ENCODE measurements at regions not wholly inside any gene's neighbourhood (a gene's known extent, or its start where the extent isn't known, plus 50 kb on each side); places are given as distances from the start of the nearest gene placed in this dataset.

GRCh38 chrX:143429131-143429530 lies 88.1 kb downstream of the SPANXN3 start:
- no peak overlapping the region for H2BK15ac ChIP-seq (ENCODE audit: low read length)
- no peak overlapping the region for H3K9ac ChIP-seq (replicated peaks in 1 of 4; ENCODE audit: extremely low read depth in 1 of 4, low read depth in 3 of 4, low read length in 3 of 4)
- H2BK5ac ChIP-seq (ENCODE audit: low read depth, low read length): no peak overlapping the region
- 96% methylated on average over 5 of the region's 5 CpGs; no CpG with 5 or more reads in 1 of the 2 experiments for WGBS, 2 experiments (ENCODE audit: extremely low coverage in 1 of 2, insufficient coverage in 1 of 2, insufficient read length in 1 of 2, insufficient replicate concordance in 2 of 2, low coverage in 1 of 2, low lambda C conversion rate in 2 of 2, missing lambda C conversion rate in 1 of 2)
- H3K27ac ChIP-seq (ENCODE audit: low read depth, low read length): no peak overlapping the region
- no peak for TF ChIP-seq SRF (IDR thresholded peaks at IDR 0.05; ENCODE audit: low read depth, low read length)
- no peak for TF ChIP-seq CREB1 (IDR thresholded peaks at IDR 0.05)
- no peak for TF ChIP-seq JUN (IDR thresholded peaks at IDR 0.05; ENCODE audit: low read depth, low read length)
- TF ChIP-seq POLR2AphosphoS5 (IDR thresholded peaks at IDR 0.05; ENCODE audit: low read depth, low read length): no peak
- no peak for TF ChIP-seq RXRA (IDR thresholded peaks at IDR 0.05; ENCODE audit: insufficient read depth, low read depth, low read length)
- TF ChIP-seq SIN3A (conservative IDR thresholded peaks at IDR 0.05 in 1 of 2, IDR thresholded peaks at IDR 0.05 in 1 of 2; ENCODE audit: low read depth in 1 of 2, low read length in 2 of 2): no peak
- TF ChIP-seq TAF1 (IDR thresholded peaks at IDR 0.05; ENCODE audit: low read depth, low read length): no peak
- TF ChIP-seq KDM4A (IDR thresholded peaks at IDR 0.05; ENCODE audit: low read depth, low read length, severe bottlenecking): no peak
- no peak for TF ChIP-seq MAFK (IDR thresholded peaks at IDR 0.05; ENCODE audit: low read depth, low read length)
- no peaks in the 10 kb centered on the region for H3K79me1 ChIP-seq (ENCODE audit: low read depth, low read length)
- H3K56ac ChIP-seq (replicated peaks; ENCODE audit: insufficient read length, low read depth, low read length): no peak overlapping the region
- DNase-seq (ENCODE audit: low read depth in 1 of 2, low spot score in 2 of 2) (no peak), FAIRE-seq (no peak)
- H2BK120ac ChIP-seq (replicated peaks; ENCODE audit: low read depth, low read length): no peak overlapping the region
- no peak overlapping the region for H4K91ac ChIP-seq (replicated peaks; ENCODE audit: insufficient read length, low read length)
- H3K4ac ChIP-seq (replicated peaks; ENCODE audit: insufficient read length, low read depth, low read length): no peak overlapping the region
- H3K18ac ChIP-seq (ENCODE audit: extremely low read depth, low read length): no peak overlapping the region
- no peaks in the 10 kb centered on the region for H3K9me3 ChIP-seq (ENCODE audit: insufficient read depth in 2 of 2, low read depth in 1 of 2, low read length in 1 of 2)
- CTCF ChIA-PET (ENCODE audit: partially characterized antibody): no interaction called here
- H2BK12ac ChIP-seq (ENCODE audit: low read depth, low read length): no peak overlapping the region
- no peaks in the 10 kb centered on the region for H3K23me2 ChIP-seq (ENCODE audit: low read depth, low read length)
- H4K20me1 ChIP-seq (replicated peaks in 1 of 2; ENCODE audit: control insufficient read depth in 1 of 2, insufficient read depth in 2 of 2, low read length in 2 of 2): no peaks in the 10 kb centered on the region
- no peaks in the 10 kb centered on the region for H3K4me1 ChIP-seq (replicated peaks in 1 of 4; ENCODE audit: control insufficient read depth in 3 of 4, insufficient read depth in 4 of 4, low read length in 3 of 4)
- H3K79me2 ChIP-seq (ENCODE audit: control insufficient read depth in 1 of 2, insufficient read depth in 2 of 2, low read length in 2 of 2): no peaks in the 10 kb centered on the region
- no peak overlapping the region for H3K4me2 ChIP-seq (ENCODE audit: insufficient read depth in 1 of 2, low read depth in 2 of 2, low read length in 2 of 2)
- H3K27me3 ChIP-seq (replicated peaks in 1 of 4; ENCODE audit: control insufficient read depth in 3 of 4, extremely low read depth in 1 of 4, insufficient read depth in 3 of 4, low read length in 3 of 4): no peaks in the 10 kb centered on the region
- H2AFZ ChIP-seq (ENCODE audit: low read length): no peak overlapping the region
- no peak overlapping the region for H4K5ac ChIP-seq (ENCODE audit: insufficient read length, low read depth, low read length)
- no peak overlapping the region for H3K14ac ChIP-seq (ENCODE audit: insufficient read length)
- no peak overlapping the region for H3K23ac ChIP-seq (ENCODE audit: insufficient read length)
- no peak overlapping the region for H3K4me3 ChIP-seq (ENCODE audit: extremely low read depth in 1 of 4, insufficient read depth in 2 of 4, low read depth in 3 of 4, low read length in 4 of 4)
- H4K8ac ChIP-seq (ENCODE audit: extremely low read depth, insufficient read depth, low read length): no peak overlapping the region
- H2BK20ac ChIP-seq (ENCODE audit: low read length): no peak overlapping the region
- POLR2A ChIA-PET (ENCODE audit: partially characterized antibody): no interaction called here
- H3K36me3 ChIP-seq (ENCODE audit: control insufficient read depth in 2 of 4, insufficient read depth in 4 of 4, low read length in 3 of 4): no peaks in the 10 kb centered on the region
- no peak overlapping the region for H2AK5ac ChIP-seq (ENCODE audit: low read depth, low read length)

Data from H1 (cell line).